ENCODE measurements at regions not wholly inside any gene's neighbourhood (a gene's known extent, or its start where the extent isn't known, plus 50 kb on each side); places are given as distances from the start of the nearest gene placed in this dataset.

DNA sequence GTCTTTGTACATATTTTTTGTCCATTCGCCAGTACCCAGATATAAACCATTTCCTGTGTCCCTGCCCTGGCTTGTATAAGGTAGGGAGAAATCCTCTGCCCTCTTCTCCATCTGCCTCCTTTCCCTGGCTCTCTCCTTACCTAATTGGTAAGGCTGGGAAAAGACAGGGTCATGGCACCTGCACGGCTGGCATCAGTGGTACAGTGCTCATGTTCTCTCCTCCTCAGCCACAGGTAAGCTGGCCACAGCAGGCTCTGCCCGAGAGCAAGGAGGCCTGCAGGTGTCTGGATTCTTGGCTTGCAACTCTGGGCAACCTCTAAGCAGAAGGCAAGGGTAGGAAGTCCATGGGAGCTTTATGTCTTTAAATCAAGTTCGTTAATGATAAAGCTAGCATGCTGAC lies 419.9 kb downstream of the BUD13 start:
- ChIA-PET CTCF (interaction anchor here (0.6 kb wide), 1 partner anchor 250 kb away, joined by 3 read pairs; no protein-coding TSS in a partner anchor), POLR2A (ENCODE audit: low non-redundant PET) (no interaction called here)

DNA sequence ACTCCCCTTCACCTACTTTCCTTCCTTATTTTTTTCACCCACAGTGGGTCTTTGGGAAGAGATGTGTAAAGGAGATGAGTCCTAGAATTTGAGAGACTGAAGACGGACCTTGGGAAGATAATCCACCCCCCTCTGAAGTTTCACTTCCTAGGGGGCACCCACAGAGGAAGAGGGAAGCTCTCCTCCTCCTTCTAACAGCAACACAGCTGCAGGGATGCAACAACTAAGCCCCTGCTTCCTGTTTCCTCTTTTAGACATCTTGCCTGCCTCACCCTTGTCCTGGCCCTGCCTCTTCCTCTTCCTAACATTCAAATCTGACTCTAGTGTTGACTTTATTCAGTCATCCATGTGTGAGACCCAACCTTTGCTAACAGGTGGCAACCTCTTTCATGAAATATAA lies 424.6 kb downstream of the BUD13 start:
- CTCF ChIA-PET: interaction anchor here (0.6 kb wide), 1 partner anchor 26 kb away, joined by 4 read pairs; no protein-coding TSS in a partner anchor
- H3K27ac ChIP-seq: no peak overlapping the region
- POLR2A ChIA-PET (ENCODE audit: low non-redundant PET): no interaction called here
- no peak for TF ChIP-seq CTCF (conservative IDR thresholded peaks at IDR 0.05; ENCODE audit: low read depth)
- no peak for DNase-seq (ENCODE audit: low spot score)

More for the DNA sequence above, 419.9 kb downstream of the BUD13 start:
- no peak for TF ChIP-seq CTCF (conservative IDR thresholded peaks at IDR 0.05; ENCODE audit: low read depth)
- no peak overlapping the region for H3K27ac ChIP-seq
- no peak for DNase-seq (ENCODE audit: low spot score)

- ChIA-PET CTCF (no interaction called here), POLR2A (ENCODE audit: low non-redundant PET) (no interaction called here)
- no peak for DNase-seq (ENCODE audit: low spot score)
- H3K27ac ChIP-seq: no peak overlapping the region
- TF ChIP-seq CTCF (conservative IDR thresholded peaks at IDR 0.05; ENCODE audit: low read depth): no peak
Observed at GRCh38 chr11:116345575-116345974, 427.2 kb downstream of the BUD13 start.

DNA sequence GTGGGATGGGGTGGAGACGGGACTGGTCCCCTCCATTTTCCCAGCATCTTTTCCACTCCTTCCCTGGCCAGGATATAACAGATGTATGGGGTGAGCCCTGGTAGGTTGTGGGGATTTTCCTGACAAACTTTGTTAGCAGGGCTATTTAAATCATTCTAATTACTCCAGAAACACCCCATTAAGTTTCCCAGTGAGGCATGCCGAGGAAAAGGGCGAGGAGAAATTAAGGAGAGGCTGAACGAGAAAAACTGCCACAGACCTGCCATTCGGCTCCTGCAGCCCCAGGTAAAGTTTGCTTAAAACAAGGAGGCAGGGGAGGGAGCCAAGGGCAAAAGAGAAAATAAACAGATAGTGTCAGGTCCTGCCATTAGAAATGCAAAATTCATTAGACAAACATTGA lies 428.2 kb downstream of the BUD13 start:
- ChIA-PET POLR2A (ENCODE audit: low non-redundant PET) (no interaction called here), CTCF (no interaction called here)
- H3K27ac ChIP-seq: no peak overlapping the region
- no peak for DNase-seq (ENCODE audit: low spot score)
- TF ChIP-seq CTCF (conservative IDR thresholded peaks at IDR 0.05; ENCODE audit: low read depth): no peak

DNA sequence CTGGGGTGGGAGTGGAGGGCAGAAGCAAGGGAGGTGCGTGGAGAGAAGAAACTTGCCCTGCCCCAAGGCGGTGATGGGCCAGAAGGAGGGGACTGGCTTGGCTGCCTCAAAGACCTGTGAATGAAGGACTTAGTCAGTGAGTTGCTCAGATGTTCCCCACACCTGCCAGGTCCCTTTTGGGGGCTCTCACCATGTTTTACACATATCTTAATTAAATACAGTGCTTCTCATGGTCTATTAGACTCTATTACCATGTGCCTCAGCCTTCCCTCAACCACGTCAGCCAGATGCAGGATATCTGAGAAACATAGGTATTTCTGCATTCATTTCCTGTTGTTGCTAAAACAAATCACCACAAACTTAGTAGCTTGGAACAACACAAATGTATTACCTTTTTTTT lies 429.5 kb downstream of the BUD13 start:
- DNase-seq (ENCODE audit: low spot score): no peak
- no peak for TF ChIP-seq CTCF (conservative IDR thresholded peaks at IDR 0.05; ENCODE audit: low read depth)
- no peak overlapping the region for H3K27ac ChIP-seq
- ChIA-PET POLR2A (ENCODE audit: low non-redundant PET) (no interaction called here), CTCF (no interaction called here)

- POLR2A ChIA-PET (ENCODE audit: low non-redundant PET): no interaction called here
Observed at GRCh38 chr11:116342148-116342547, 430.6 kb downstream of the BUD13 start.

More at GRCh38 chr11:116342148-116342547, 430.6 kb downstream of the BUD13 start:
- no peak overlapping the region for H3K27ac ChIP-seq
- CTCF ChIA-PET: no interaction called here
- no peak for TF ChIP-seq CTCF (conservative IDR thresholded peaks at IDR 0.05; ENCODE audit: low read depth)
- DNase-seq (ENCODE audit: low spot score): no peak
